Inferior parietal cortex (tissue), 1 donor: ENCODE measurements at regions not wholly inside any gene's neighbourhood (a gene's known extent, or its start where the extent isn't known, plus 50 kb on each side); places are given as distances from the start of the nearest gene placed in this dataset.

ENCODE experiments used
- DNase-seq: peaks from one replicate; pipeline ENCODE4 v3.0.0-alpha.2; 2016; ENCODE audit errors: extremely low spot score

GRCh38 chr19:33947265-33947964, 150.7 kb downstream of the KCTD15 start:
- DNase-seq: peak; percentile 17

GRCh38 chr19:33948651-33949335, 152.1 kb downstream of the KCTD15 start:
- no peak for DNase-seq

GRCh38 chr19:33950091-33950750, 153.6 kb downstream of the KCTD15 start:
- no peak for DNase-seq

- no peak for DNase-seq
These were observed 156.4 kb downstream of the KCTD15 start for GRCh38 chr19:33953023-33953422.

- DNase-seq: no peak
These were observed 156.9 kb downstream of the KCTD15 start for GRCh38 chr19:33953592-33953991.

- DNase-seq: no peak
These were observed 158.0 kb downstream of the KCTD15 start for GRCh38 chr19:33954686-33955085.

GRCh38 chr19:33956941-33957340, 160.3 kb downstream of the KCTD15 start:
- no peak for DNase-seq

- DNase-seq: no peak
These were observed 161.1 kb downstream of the KCTD15 start for GRCh38 chr19:33957804-33958203.

- no peak for DNase-seq
These were observed 163.9 kb downstream of the KCTD15 start for GRCh38 chr19:33960566-33960965.

- DNase-seq: no peak
These were observed 165.5 kb downstream of the KCTD15 start for GRCh38 chr19:33962161-33962560.

GRCh38 chr19:33963514-33963913, 166.8 kb downstream of the KCTD15 start:
- DNase-seq: no peak

- DNase-seq: no peak
These were observed 174.4 kb downstream of the KCTD15 start for GRCh38 chr19:33971073-33971472.

GRCh38 chr19:33977756-33978685, 181.4 kb downstream of the KCTD15 start:
- no peak for DNase-seq

- DNase-seq: no peak
These were observed 186.0 kb downstream of the KCTD15 start for GRCh38 chr19:33982706-33983105.

GRCh38 chr19:33988601-33989000, 183.7 kb upstream of the LSM14A start:
- DNase-seq: no peak

- DNase-seq: no peak
These were observed 174.6 kb upstream of the LSM14A start for GRCh38 chr19:33997690-33998089.

GRCh38 chr19:33998302-33998701, 174.0 kb upstream of the LSM14A start:
- DNase-seq: no peak

GRCh38 chr19:33998739-33999345, 173.5 kb upstream of the LSM14A start:
- DNase-seq: no peak

GRCh38 chr19:34017024-34017423, 155.3 kb upstream of the LSM14A start:
- DNase-seq: no peak

GRCh38 chr19:34017601-34018000, 154.7 kb upstream of the LSM14A start:
- no peak for DNase-seq

GRCh38 chr19:34018546-34018945, 153.8 kb upstream of the LSM14A start:
- DNase-seq: no peak
